ENCODE measurements at regions not wholly inside any gene's neighbourhood (a gene's known extent, or its start where the extent isn't known, plus 50 kb on each side); places are given as distances from the start of the nearest gene placed in this dataset.

DNA sequence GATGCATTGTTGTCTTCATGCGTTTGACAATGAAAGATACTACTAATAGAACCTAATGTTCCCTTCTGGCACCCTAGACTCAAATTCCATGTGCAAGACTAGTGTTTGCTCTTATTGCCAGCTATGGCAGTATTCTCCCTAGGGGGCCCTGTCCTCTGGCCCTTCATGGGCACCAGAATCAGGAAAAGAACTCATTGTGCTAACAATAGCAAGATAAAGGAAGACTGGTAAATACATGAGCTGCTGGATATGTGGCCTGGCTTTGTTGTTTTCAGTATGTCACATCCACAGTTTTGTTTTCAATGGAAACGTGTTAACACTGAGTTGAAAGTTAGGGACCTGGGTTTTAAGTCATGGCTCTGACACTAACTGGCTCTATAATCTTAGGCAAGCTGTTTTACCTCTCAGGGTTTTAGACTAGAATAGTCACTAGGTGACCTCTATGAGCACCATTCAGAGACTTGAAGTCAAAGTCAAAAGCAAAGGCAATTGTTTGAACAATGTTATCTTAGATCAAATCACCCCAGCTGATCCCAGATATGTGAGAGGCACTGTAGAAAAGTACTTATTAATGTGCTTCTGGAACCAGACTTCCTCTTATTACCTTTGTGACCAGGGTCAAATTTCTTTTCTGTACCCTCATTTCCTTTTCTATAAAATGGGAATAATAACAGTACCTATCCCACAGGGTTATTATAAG is 253.7 kb upstream of the DIAPH2 start:
- TF ChIP-seq, protein P1, sequence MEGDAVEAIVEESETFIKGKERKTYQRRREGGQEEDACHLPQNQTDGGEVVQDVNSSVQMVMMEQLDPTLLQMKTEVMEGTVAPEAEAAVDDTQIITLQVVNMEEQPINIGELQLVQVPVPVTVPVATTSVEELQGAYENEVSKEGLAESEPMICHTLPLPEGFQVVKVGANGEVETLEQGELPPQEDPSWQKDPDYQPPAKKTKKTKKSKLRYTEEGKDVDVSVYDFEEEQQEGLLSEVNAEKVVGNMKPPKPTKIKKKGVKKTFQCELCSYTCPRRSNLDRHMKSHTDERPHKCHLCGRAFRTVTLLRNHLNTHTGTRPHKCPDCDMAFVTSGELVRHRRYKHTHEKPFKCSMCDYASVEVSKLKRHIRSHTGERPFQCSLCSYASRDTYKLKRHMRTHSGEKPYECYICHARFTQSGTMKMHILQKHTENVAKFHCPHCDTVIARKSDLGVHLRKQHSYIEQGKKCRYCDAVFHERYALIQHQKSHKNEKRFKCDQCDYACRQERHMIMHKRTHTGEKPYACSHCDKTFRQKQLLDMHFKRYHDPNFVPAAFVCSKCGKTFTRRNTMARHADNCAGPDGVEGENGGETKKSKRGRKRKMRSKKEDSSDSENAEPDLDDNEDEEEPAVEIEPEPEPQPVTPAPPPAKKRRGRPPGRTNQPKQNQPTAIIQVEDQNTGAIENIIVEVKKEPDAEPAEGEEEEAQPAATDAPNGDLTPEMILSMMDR (IDR thresholded peaks at IDR 0.05) = no peak
- no peak for TF ChIP-seq ZFX (IDR thresholded peaks at IDR 0.05; ENCODE audit: borderline replicate concordance)

All from 22Rv1 (cell line).